ENCODE measurements at regions not wholly inside any gene's neighbourhood (a gene's known extent, or its start where the extent isn't known, plus 50 kb on each side); places are given as distances from the start of the nearest gene placed in this dataset.
"Not testable (repeated sequence)": the region's sequence is repeated elsewhere in the genome, so short reads cannot be mapped to it uniquely, and the experiment has no call there.

DNA sequence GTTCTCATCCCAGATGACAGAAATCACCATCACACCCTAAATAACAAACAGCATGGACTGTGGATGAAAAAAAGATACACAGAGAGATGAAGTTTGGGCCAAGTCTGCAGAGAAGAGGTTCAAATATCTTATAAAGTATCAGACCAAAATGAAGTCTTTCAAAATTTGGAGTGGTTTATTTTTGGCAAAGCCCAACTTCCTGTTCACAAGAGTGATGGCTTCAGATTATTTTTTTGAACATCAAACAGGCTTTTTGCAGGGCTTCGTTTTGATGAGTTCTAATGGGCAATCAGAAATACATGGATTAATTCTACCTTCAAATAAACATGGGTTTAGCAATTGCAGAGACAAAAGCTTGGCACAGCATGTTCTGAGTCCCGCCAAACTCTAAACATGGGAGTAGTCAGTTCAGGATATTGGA, 378.2 kb upstream of the RPS23 start:
- no peaks in the 10 kb centered on the region for H3K9me3 Mint-ChIP-seq (ENCODE audit: low read depth)
- peaks cover 13% of the 10 kb centered on the region for H3K27me3 Mint-ChIP-seq
- ATAC-seq (no peak), DNase-seq (no peak)
- no peak overlapping the region for H3K27ac Mint-ChIP-seq
- no peak overlapping the region for H3K4me3 Mint-ChIP-seq
- CTCF ChIA-PET: no interaction called here
- peaks cover 5% of the 10 kb centered on the region for H3K4me1 Mint-ChIP-seq
- no peaks in the 10 kb centered on the region for H3K36me3 Mint-ChIP-seq

DNA sequence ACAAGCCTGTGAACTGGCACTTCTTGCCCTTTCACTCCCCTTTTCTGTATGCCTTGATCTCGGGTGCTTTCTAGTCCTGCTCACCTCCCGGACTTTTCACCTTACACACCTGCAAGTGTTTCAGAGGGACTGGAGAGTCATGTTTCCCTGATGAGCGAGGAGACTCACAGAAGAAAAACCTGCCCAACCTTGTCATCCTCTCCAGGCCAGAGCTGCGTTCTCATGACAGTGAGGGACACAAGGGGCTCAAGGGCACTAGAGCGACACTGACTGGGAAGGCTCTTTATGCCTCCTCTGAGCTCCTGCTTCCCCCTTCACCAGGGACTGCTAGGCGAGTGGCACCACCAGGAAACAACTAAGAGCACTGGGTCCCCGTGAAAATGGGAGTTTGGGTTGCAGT, 376.9 kb upstream of the RPS23 start:
- no peaks in the 10 kb centered on the region for H3K9me3 Mint-ChIP-seq (ENCODE audit: low read depth)
- no peaks in the 10 kb centered on the region for H3K36me3 Mint-ChIP-seq
- DNase-seq (no peak), ATAC-seq (no peak)
- peaks cover 22% of the 10 kb centered on the region for H3K27me3 Mint-ChIP-seq
- H3K4me3 Mint-ChIP-seq: no peak overlapping the region
- peaks cover 5% of the 10 kb centered on the region for H3K4me1 Mint-ChIP-seq
- H3K27ac Mint-ChIP-seq: no peak overlapping the region
- CTCF ChIA-PET: no interaction called here

- no peaks in the 10 kb centered on the region for H3K4me1 Mint-ChIP-seq
- no peak for DNase-seq
- no peak overlapping the region for H3K4me3 Mint-ChIP-seq
- CTCF ChIA-PET: no interaction called here
- H3K36me3 Mint-ChIP-seq: no peaks in the 10 kb centered on the region
- no peak overlapping the region for H3K27ac Mint-ChIP-seq
- ATAC-seq: no peak
- H3K27me3 Mint-ChIP-seq: peaks cover 30% of the 10 kb centered on the region
- H3K9me3 Mint-ChIP-seq (ENCODE audit: low read depth): no peaks in the 10 kb centered on the region
Measured at GRCh38 chr5:82649943-82650342, 371.8 kb upstream of the RPS23 start.

GRCh38 chr5:82644766-82645165, 366.6 kb upstream of the RPS23 start:
- Mint-ChIP-seq H3K4me3 (no peak overlapping the region), H3K9me3 (ENCODE audit: low read depth) (no peaks in the 10 kb centered on the region), H3K36me3 (no peaks in the 10 kb centered on the region), H3K4me1 (peaks cover 4% of the 10 kb centered on the region), H3K27me3 (peaks cover 9% of the 10 kb centered on the region), H3K27ac (no peak overlapping the region)
- DNase-seq: no peak
- no peak for ATAC-seq
- CTCF ChIA-PET: no interaction called here

GRCh38 chr5:82644229-82644628, 366.1 kb upstream of the RPS23 start:
- H3K9me3 Mint-ChIP-seq (ENCODE audit: low read depth): no peaks in the 10 kb centered on the region
- H3K4me1 Mint-ChIP-seq: peaks cover 6% of the 10 kb centered on the region
- CTCF ChIA-PET: no interaction called here
- DNase-seq: no peak
- H3K27me3 Mint-ChIP-seq: peaks cover 7% of the 10 kb centered on the region
- no peak overlapping the region for H3K4me3 Mint-ChIP-seq
- no peaks in the 10 kb centered on the region for H3K36me3 Mint-ChIP-seq
- no peak overlapping the region for H3K27ac Mint-ChIP-seq
- no peak for ATAC-seq

GRCh38 chr5:82642313-82642712, 364.2 kb upstream of the RPS23 start:
- peaks cover 6% of the 10 kb centered on the region for H3K4me1 Mint-ChIP-seq
- DNase-seq: no peak
- no peak for ATAC-seq
- H3K36me3 Mint-ChIP-seq: no peaks in the 10 kb centered on the region
- peaks cover under 1% of the 10 kb centered on the region for H3K27me3 Mint-ChIP-seq
- no peaks in the 10 kb centered on the region for H3K9me3 Mint-ChIP-seq (ENCODE audit: low read depth)
- CTCF ChIA-PET: interaction anchor here (1.3 kb wide), 2 partner anchors 151 to 788 kb away, joined by 3 to 4 read pairs; no protein-coding TSS in a partner anchor
- no peak overlapping the region for H3K27ac Mint-ChIP-seq
- no peak overlapping the region for H3K4me3 Mint-ChIP-seq

GRCh38 chr5:82641331-82642003, 363.3 kb upstream of the RPS23 start:
- Mint-ChIP-seq H3K9me3 (ENCODE audit: low read depth) (no peaks in the 10 kb centered on the region), H3K27me3 (no peaks in the 10 kb centered on the region), H3K4me3 (no peak overlapping the region), H3K27ac (no peak overlapping the region), H3K4me1 (peaks cover 6% of the 10 kb centered on the region), H3K36me3 (no peaks in the 10 kb centered on the region)
- DNase-seq (no peak), ATAC-seq (peak; percentile 73)
- CTCF ChIA-PET: interaction anchor here (0.7 to 1.3 kb wide), 6 partner anchors 152 to 788 kb away, joined by 3 to 7 read pairs (median 4); no protein-coding TSS in a partner anchor

GRCh38 chr5:82640916-82641315, 362.8 kb upstream of the RPS23 start:
- ATAC-seq: no peak

DNA sequence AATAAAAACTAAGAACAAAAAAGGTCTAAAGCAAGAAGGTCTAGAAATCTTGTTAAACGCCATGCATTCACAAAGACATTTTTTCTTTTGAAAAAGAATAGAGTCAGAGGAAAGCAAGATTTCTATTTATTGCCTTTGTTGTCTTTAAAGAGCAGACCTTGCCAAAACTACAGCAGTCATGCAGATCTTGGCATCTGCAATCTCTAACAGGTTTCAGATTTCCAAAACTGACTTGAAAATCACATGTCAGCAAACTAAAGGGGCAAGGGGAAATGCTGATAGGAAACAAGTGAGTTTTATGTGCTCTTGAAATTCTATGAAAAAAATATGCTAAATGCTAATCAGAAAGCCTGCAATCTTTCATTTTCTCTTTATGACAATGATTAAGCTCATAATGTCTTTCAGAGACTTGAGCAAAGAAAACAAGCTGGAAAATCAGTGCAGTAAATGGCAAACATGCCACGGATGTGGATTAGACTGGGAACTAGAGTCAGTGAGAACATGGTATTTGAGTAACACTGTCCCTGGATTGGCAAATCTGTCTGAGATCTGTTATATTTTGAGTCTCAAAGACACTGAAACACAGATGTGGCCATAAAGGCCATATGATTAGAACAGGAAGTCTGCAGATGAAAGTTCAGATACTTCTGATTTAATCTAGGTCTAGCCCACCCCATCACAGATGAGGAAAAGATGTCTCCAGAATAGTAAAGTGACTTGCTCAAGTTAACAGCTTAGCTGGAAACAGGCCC, 361.4 kb upstream of the RPS23 start:
- CTCF ChIA-PET: no interaction called here
- DNase-seq: no peak
- no peaks in the 10 kb centered on the region for H3K27me3 Mint-ChIP-seq
- H3K36me3 Mint-ChIP-seq: no peaks in the 10 kb centered on the region
- H3K9me3 Mint-ChIP-seq (ENCODE audit: low read depth): no peaks in the 10 kb centered on the region
- no peak overlapping the region for H3K27ac Mint-ChIP-seq
- no peak overlapping the region for H3K4me3 Mint-ChIP-seq
- no peak for ATAC-seq
- H3K4me1 Mint-ChIP-seq: peaks cover 6% of the 10 kb centered on the region

More at GRCh38 chr5:82640916-82641315, 362.8 kb upstream of the RPS23 start:
- Mint-ChIP-seq H3K4me3 (no peak overlapping the region), H3K36me3 (no peaks in the 10 kb centered on the region), H3K4me1 (peaks cover 6% of the 10 kb centered on the region), H3K9me3 (ENCODE audit: low read depth) (no peaks in the 10 kb centered on the region), H3K27me3 (no peaks in the 10 kb centered on the region), H3K27ac (no peak overlapping the region)
- CTCF ChIA-PET: interaction anchor here (0.7 to 1.3 kb wide), 5 partner anchors 152 to 288 kb away, joined by 3 to 7 read pairs (median 4); no protein-coding TSS in a partner anchor
- DNase-seq: no peak

GRCh38 chr5:82636591-82636990, 358.4 kb upstream of the RPS23 start:
- DNase-seq: no peak
- no peaks in the 10 kb centered on the region for H3K36me3 Mint-ChIP-seq
- no peak overlapping the region for H3K27ac Mint-ChIP-seq
- H3K9me3 Mint-ChIP-seq (ENCODE audit: low read depth): no peaks in the 10 kb centered on the region
- CTCF ChIA-PET: no interaction called here
- H3K4me3 Mint-ChIP-seq: no peak overlapping the region
- H3K4me1 Mint-ChIP-seq: peaks cover 6% of the 10 kb centered on the region
- no peak for ATAC-seq
- no peaks in the 10 kb centered on the region for H3K27me3 Mint-ChIP-seq

- DNase-seq: no peak
- CTCF ChIA-PET: no interaction called here
- ATAC-seq: no peak
- H3K27me3 Mint-ChIP-seq: no peaks in the 10 kb centered on the region
- no peaks in the 10 kb centered on the region for H3K36me3 Mint-ChIP-seq
- no peaks in the 10 kb centered on the region for H3K9me3 Mint-ChIP-seq (ENCODE audit: low read depth)
- H3K4me3 Mint-ChIP-seq: no peak overlapping the region
- peaks cover 6% of the 10 kb centered on the region for H3K4me1 Mint-ChIP-seq
- no peak overlapping the region for H3K27ac Mint-ChIP-seq
Measured at GRCh38 chr5:82635561-82636288, 357.6 kb upstream of the RPS23 start.

DNA sequence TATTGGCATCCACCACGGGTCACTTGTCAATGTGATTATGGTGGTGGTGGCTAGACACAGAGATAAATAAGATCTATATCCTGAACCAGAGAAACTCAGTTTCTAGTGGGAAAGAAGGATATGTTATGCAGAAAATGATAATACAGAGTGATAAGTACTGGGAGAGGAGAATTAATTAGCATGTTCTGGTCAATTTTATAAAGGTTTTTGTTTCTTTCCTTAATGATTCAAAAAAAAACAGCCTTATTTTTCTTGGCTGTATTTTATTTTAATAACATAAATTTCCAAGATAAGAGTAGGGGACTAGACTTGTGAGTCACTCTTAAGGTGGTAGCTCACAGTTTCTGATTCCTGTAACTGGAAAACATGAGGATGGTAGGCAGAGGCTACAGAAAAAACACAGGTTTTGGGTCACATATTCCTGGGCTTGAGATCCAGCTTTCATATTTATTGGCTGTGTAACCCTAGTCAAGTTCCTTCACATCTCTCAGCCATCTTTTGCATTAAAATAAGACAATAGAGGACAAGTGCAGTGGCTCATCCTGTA, 350.3 kb upstream of the RPS23 start:
- Mint-ChIP-seq H3K9me3 (ENCODE audit: low read depth) (peaks cover 2% of the 10 kb centered on the region), H3K27me3 (no peaks in the 10 kb centered on the region), H3K36me3 (no peaks in the 10 kb centered on the region), H3K27ac (no peak overlapping the region), H3K4me3 (no peak overlapping the region), H3K4me1 (no peaks in the 10 kb centered on the region)
- ATAC-seq: no peak
- no peak for DNase-seq
- CTCF ChIA-PET: no interaction called here

DNA sequence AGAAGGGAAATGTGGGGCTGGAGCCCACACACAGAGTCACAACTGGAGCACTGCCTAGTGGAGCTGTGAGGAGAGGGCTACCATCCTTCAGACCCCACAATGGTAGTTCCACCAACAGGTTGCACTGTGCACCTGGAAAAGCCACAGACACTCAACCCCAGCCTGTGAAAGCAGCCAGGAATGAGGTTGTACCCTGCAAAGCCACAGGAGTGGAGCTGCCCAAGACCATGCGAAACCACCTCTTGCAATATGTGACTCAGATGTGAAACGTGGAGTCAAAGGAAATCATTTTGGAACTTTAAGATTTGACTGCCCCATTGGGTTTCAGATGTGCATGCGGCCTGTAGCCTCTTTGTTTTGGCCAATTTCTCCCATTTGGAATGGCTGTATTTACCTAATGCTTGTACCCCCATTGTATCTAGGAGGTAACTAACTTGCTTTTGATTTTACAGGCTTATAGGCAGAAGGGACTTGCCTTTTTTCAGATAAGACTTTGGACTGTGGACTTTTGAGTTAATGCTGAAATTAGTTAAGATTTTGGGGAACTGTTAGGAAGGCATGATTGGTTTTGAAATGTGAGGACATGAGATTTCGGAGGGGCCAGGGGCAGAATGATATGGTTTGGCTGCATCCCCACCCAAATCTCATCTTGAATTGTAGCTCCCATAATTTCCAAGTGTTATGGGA, 348.9 kb upstream of the RPS23 start:
- H3K4me1 Mint-ChIP-seq; CTCF ChIA-PET; ATAC-seq; H3K9me3 Mint-ChIP-seq (ENCODE audit: low read depth); H3K4me3 Mint-ChIP-seq; H3K36me3 Mint-ChIP-seq; H3K27ac Mint-ChIP-seq; DNase-seq; H3K27me3 Mint-ChIP-seq: not testable (repeated sequence)

Data from activated CD8-positive, alpha-beta memory T cell treated with anti-CD3 and anti-CD28 coated beads, Interleukin-2, amount 10 ng/mL, durations not matched to agents 7 days and 5 days (primary cell).